Colonic mucosa (tissue), 4 donors: ENCODE measurements at regions not wholly inside any gene's neighbourhood (a gene's known extent, or its start where the extent isn't known, plus 50 kb on each side); places are given as distances from the start of the nearest gene placed in this dataset.
"Not testable (repeated sequence)": the region's sequence is repeated elsewhere in the genome, so short reads cannot be mapped to it uniquely, and the experiment has no call there.

ENCODE experiments used
- DNase-seq: peaks from one replicate; pipeline ENCODE4 v3.0.0-alpha.2; 2020
- H3K27ac ChIP-seq: fragments of 200-600 bp; one replicate; pipeline ENCODE4 v1.8.0; 2021
- H3K27me3 ChIP-seq: fragments of 200-600 bp; one replicate; pipeline ENCODE4 v1.8.0; 2021
- H3K36me3 ChIP-seq: fragments of 200-600 bp; one replicate; pipeline ENCODE4 v1.8.0; 2021
- H3K4me1 ChIP-seq: fragments of 200-600 bp; one replicate; pipeline ENCODE4 v1.8.0; 2021; ENCODE audit warnings: mild to moderate bottlenecking
- H3K4me3 ChIP-seq: fragments of 200-600 bp; one replicate; pipeline ENCODE4 v1.8.0; 2021
- H3K9ac ChIP-seq, 2 donors: one replicate each; pipeline ENCODE4 v1.7.0; 2013; ENCODE audit warnings: control low read depth in 2 of 2, low read depth in 2 of 2, low read length in 2 of 2
- H3K9me3 ChIP-seq: fragments of 200-600 bp; one replicate; pipeline ENCODE4 v1.8.0; 2021
- intact Hi-C: fragments of 100-400 bp; cut with DNase I; formaldehyde crosslinking; loops from one replicate; pipeline ENCODE4 v1.14.1; 2022
- TF ChIP-seq, protein P1 (sequence below): fragments of 200-600 bp; IDR thresholded peaks from one replicate; pipeline ENCODE4 v1.8.0; 2022; ENCODE audit warnings: antibody characterized with exemption, mild to moderate bottlenecking
- donor health status: healthy.
- donor health status: DM: no; HTN: no; CAD: no.
- donor health status: DM: no; HTN: no; CAD: no.

DNA sequence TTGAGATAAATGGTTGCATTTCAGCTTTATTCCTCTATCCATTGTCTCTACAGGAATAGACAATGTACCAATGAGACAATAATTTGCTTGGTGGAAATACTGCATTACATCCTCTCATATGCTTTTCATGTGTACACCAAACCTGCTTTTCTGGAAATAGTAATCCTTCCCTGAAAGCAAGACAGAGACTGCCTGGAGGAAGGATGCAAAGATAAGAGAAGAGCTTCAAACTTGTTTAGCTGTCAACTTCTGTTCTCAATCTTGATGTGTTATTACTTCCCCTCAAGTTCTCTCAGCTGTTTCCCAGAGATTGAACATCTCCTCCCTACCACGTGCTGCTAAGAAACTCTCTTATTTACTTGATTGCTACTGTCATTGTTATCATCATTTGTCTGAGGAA lies 1125.4 kb upstream of the TMPRSS15 start:
- no peaks in the 10 kb centered on the region for H3K9me3 ChIP-seq
- no peaks in the 10 kb centered on the region for H3K36me3 ChIP-seq
- intact Hi-C loops = no loop called here
- H3K4me3 ChIP-seq = no peak overlapping the region
- no peak overlapping the region for H3K9ac ChIP-seq
- H3K4me1 ChIP-seq = no peaks in the 10 kb centered on the region
- H3K27ac ChIP-seq = no peak overlapping the region
- TF ChIP-seq, protein P1, sequence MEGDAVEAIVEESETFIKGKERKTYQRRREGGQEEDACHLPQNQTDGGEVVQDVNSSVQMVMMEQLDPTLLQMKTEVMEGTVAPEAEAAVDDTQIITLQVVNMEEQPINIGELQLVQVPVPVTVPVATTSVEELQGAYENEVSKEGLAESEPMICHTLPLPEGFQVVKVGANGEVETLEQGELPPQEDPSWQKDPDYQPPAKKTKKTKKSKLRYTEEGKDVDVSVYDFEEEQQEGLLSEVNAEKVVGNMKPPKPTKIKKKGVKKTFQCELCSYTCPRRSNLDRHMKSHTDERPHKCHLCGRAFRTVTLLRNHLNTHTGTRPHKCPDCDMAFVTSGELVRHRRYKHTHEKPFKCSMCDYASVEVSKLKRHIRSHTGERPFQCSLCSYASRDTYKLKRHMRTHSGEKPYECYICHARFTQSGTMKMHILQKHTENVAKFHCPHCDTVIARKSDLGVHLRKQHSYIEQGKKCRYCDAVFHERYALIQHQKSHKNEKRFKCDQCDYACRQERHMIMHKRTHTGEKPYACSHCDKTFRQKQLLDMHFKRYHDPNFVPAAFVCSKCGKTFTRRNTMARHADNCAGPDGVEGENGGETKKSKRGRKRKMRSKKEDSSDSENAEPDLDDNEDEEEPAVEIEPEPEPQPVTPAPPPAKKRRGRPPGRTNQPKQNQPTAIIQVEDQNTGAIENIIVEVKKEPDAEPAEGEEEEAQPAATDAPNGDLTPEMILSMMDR = no peak
- no peaks in the 10 kb centered on the region for H3K27me3 ChIP-seq
- DNase-seq = no peak

DNA sequence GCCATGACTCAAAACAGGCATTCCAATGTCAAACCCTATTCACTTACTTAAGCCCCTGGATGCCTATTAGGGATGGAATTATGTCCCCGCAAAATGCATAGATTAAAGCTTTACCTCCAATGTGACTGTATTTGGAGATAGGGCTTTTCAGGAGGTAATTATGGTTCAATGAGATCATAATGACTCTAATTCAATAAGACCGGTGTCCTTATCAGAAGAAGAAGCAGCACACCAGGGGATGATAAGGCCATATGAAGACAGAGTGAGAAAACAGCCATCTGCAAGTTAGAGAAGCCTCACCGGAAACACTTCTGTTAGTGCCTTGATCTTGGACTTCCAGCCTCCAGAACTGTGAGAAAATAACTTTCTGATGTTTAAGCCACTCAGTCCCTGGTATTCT lies 1131.8 kb upstream of the TMPRSS15 start:
- Histone ChIP-seq H3K9me3 (no peaks in the 10 kb centered on the region), H3K27ac (no peak overlapping the region), H3K27me3 (no peaks in the 10 kb centered on the region), H3K4me1 (no peaks in the 10 kb centered on the region), H3K36me3 (no peaks in the 10 kb centered on the region), H3K9ac (no peak overlapping the region), H3K4me3 (no peak overlapping the region)
- DNase-seq = no peak
- TF ChIP-seq, protein P1 = no peak
- intact Hi-C loops = no loop called here

DNA sequence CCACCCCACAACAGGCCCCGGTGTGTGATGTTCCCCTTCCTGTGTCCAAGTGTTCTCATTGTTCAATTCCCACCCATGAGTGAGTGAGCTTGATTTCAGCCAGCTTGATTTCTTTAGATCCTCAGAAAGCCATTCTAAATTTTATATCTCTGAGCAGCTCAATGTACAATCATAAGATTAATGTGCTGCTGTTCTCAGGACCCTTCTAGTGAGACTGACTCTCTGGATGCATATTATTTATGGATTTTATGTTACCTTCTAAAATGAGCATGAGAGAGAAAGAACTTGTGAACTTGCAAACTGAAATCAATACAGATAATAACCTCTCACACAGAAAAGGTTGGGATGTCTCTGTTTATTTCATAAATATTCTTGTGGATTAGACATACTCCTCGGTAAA lies 1133.5 kb upstream of the TMPRSS15 start:
- Histone ChIP-seq H3K4me3 (no peak overlapping the region), H3K27ac (no peak overlapping the region), H3K9me3 (no peaks in the 10 kb centered on the region), H3K36me3 (no peaks in the 10 kb centered on the region), H3K9ac (no peak overlapping the region), H3K4me1 (no peaks in the 10 kb centered on the region), H3K27me3 (no peaks in the 10 kb centered on the region)
- intact Hi-C loops = no loop called here
- no peak for DNase-seq
- TF ChIP-seq, protein P1 = no peak

DNA sequence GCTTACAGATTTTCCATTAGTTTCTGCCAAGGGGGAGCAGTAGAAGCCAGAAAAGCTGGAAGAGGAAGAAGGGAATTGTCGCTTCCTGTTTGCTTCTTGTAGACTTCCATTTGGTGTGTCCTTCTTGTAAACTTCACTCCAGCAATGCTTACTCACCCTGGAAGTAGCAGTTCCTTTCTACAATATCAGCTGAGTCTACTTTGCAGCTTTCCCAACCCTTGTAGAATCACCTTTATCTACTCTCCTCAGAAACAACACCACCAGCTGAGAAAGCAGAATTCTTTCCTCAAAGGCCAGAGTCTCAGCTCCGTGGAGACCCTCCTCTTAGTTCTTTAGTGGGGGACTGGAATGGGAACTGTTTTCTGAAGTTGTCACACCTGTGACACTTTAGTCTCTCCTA lies 1136.7 kb upstream of the TMPRSS15 start:
- Histone ChIP-seq H3K4me1 (no peaks in the 10 kb centered on the region), H3K36me3 (no peaks in the 10 kb centered on the region)
- intact Hi-C loops = no loop called here

DNA sequence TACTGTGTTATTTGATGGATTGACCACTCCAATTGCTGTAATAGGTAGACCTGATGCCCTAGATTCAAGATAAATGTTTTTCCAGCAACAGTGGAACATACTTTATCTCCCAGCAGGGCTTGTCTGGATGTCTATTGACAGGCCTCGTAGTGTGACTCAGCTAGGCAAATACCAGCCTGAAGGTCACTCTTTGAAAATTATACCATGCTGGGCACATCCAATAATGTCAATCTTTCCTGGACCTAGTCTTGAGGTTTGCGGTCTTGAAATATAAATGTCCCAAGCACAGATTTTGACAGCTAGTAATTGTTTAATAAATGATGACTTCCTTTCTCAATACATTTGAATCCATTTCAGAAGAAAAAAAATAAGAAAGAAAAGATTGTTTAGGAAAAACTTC lies 1138.0 kb upstream of the TMPRSS15 start:
- TF ChIP-seq, protein P1 = no peak
- Histone ChIP-seq H3K36me3 (no peaks in the 10 kb centered on the region), H3K27ac (no peak overlapping the region), H3K4me1 (no peaks in the 10 kb centered on the region), H3K9ac (no peak overlapping the region), H3K27me3 (no peaks in the 10 kb centered on the region), H3K9me3 (no peaks in the 10 kb centered on the region), H3K4me3 (no peak overlapping the region)
- intact Hi-C loops = no loop called here
- DNase-seq = no peak

More for the DNA sequence above, 1136.7 kb upstream of the TMPRSS15 start:
- no peaks in the 10 kb centered on the region for H3K9me3 ChIP-seq
- DNase-seq = no peak
- H3K27ac ChIP-seq = no peak overlapping the region
- H3K27me3 ChIP-seq = no peaks in the 10 kb centered on the region
- H3K4me3 ChIP-seq = no peak overlapping the region
- TF ChIP-seq, protein P1 = no peak
- H3K9ac ChIP-seq = no peak overlapping the region

DNA sequence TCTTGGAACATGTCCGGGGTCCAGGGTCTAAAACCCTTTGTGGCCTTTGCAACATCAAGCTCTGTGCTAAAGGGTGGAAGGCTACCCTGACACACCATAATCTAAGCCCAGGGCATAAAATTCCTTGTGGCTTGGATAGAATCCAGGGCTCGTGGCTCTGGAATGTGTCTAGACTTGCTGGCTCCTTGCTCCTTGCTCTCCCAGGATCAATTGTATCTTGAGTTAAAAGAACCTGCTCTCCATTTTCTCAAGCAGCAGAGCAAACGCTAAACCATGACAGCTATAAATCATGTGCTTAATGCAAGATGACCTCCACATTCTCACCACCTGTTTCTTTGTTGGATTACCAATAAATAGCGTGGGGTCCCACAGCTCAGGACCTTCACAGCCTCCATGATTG lies 1140.9 kb upstream of the TMPRSS15 start:
- H3K4me3 ChIP-seq, H3K9ac ChIP-seq, H3K36me3 ChIP-seq, H3K27ac ChIP-seq, DNase-seq, intact Hi-C loops, H3K4me1 ChIP-seq, H3K27me3 ChIP-seq, H3K9me3 ChIP-seq: not testable (repeated sequence)
